ENCODE measurements at regions not wholly inside any gene's neighbourhood (a gene's known extent, or its start where the extent isn't known, plus 50 kb on each side); places are given as distances from the start of the nearest gene placed in this dataset.

- TF ChIP-seq CTCF (conservative IDR thresholded peaks at IDR 0.05; ENCODE audit: low read depth, low read length) = no peak
- H3K9ac ChIP-seq = no peak overlapping the region
Measured at GRCh38 chr6:167472880-167473279, 148.0 kb downstream of the TTLL2 start.

GRCh38 chr6:167474171-167474570, 149.3 kb downstream of the TTLL2 start:
- no peak overlapping the region for H3K4me2 ChIP-seq
- no peak overlapping the region for H2AFZ ChIP-seq (ENCODE audit: low read depth)
- H3K27me3 ChIP-seq (ENCODE audit: insufficient read depth, low read depth) = no peaks in the 10 kb centered on the region
- no peaks in the 10 kb centered on the region for H3K36me3 ChIP-seq (ENCODE audit: insufficient read depth)
- no peak overlapping the region for H3K27ac ChIP-seq
- no peaks in the 10 kb centered on the region for H4K20me1 ChIP-seq (ENCODE audit: insufficient read depth)
- no peak for TF ChIP-seq CTCF (conservative IDR thresholded peaks at IDR 0.05; ENCODE audit: low read depth, low read length)
- no peak overlapping the region for H3K4me3 ChIP-seq (IDR thresholded peaks at IDR 0.05; ENCODE audit: insufficient read depth, low read depth, low read length)
- no peaks in the 10 kb centered on the region for H3K79me2 ChIP-seq (ENCODE audit: insufficient read depth, low read depth)
- no peak overlapping the region for H3K9ac ChIP-seq
- no peaks in the 10 kb centered on the region for H3K4me1 ChIP-seq (ENCODE audit: low read depth, poor library complexity, severe bottlenecking)

More at GRCh38 chr6:167472880-167473279, 148.0 kb downstream of the TTLL2 start:
- H3K36me3 ChIP-seq (ENCODE audit: insufficient read depth) = no peaks in the 10 kb centered on the region
- no peak overlapping the region for H3K27ac ChIP-seq
- no peaks in the 10 kb centered on the region for H3K4me1 ChIP-seq (ENCODE audit: low read depth, poor library complexity, severe bottlenecking)
- H3K4me3 ChIP-seq (IDR thresholded peaks at IDR 0.05; ENCODE audit: insufficient read depth, low read depth, low read length) = no peak overlapping the region
- H2AFZ ChIP-seq (ENCODE audit: low read depth) = no peak overlapping the region
- H3K27me3 ChIP-seq (ENCODE audit: insufficient read depth, low read depth) = no peaks in the 10 kb centered on the region
- H4K20me1 ChIP-seq (ENCODE audit: insufficient read depth) = no peaks in the 10 kb centered on the region
- H3K79me2 ChIP-seq (ENCODE audit: insufficient read depth, low read depth) = no peaks in the 10 kb centered on the region
- no peak overlapping the region for H3K4me2 ChIP-seq

GRCh38 chr6:167474725-167475124, 149.8 kb downstream of the TTLL2 start:
- H2AFZ ChIP-seq (ENCODE audit: low read depth) = no peak overlapping the region
- H3K4me1 ChIP-seq (ENCODE audit: low read depth, poor library complexity, severe bottlenecking) = no peaks in the 10 kb centered on the region
- TF ChIP-seq CTCF (conservative IDR thresholded peaks at IDR 0.05; ENCODE audit: low read depth, low read length) = no peak
- H3K4me2 ChIP-seq = no peak overlapping the region
- H3K9ac ChIP-seq = no peak overlapping the region
- no peaks in the 10 kb centered on the region for H3K79me2 ChIP-seq (ENCODE audit: insufficient read depth, low read depth)
- H3K27me3 ChIP-seq (ENCODE audit: insufficient read depth, low read depth) = no peaks in the 10 kb centered on the region
- H3K36me3 ChIP-seq (ENCODE audit: insufficient read depth) = no peaks in the 10 kb centered on the region
- no peaks in the 10 kb centered on the region for H4K20me1 ChIP-seq (ENCODE audit: insufficient read depth)
- no peak overlapping the region for H3K4me3 ChIP-seq (IDR thresholded peaks at IDR 0.05; ENCODE audit: insufficient read depth, low read depth, low read length)
- no peak overlapping the region for H3K27ac ChIP-seq

- Histone ChIP-seq H4K20me1 (ENCODE audit: insufficient read depth) (no peaks in the 10 kb centered on the region), H3K27ac (no peak overlapping the region), H3K4me3 (IDR thresholded peaks at IDR 0.05; ENCODE audit: insufficient read depth, low read depth, low read length) (no peak overlapping the region), H3K36me3 (ENCODE audit: insufficient read depth) (no peaks in the 10 kb centered on the region), H3K27me3 (ENCODE audit: insufficient read depth, low read depth) (no peaks in the 10 kb centered on the region), H3K79me2 (ENCODE audit: insufficient read depth, low read depth) (no peaks in the 10 kb centered on the region), H2AFZ (ENCODE audit: low read depth) (no peak overlapping the region), H3K9ac (no peak overlapping the region), H3K4me1 (ENCODE audit: low read depth, poor library complexity, severe bottlenecking) (no peaks in the 10 kb centered on the region), H3K4me2 (no peak overlapping the region)
- no peak for TF ChIP-seq CTCF (conservative IDR thresholded peaks at IDR 0.05; ENCODE audit: low read depth, low read length)
Measured at GRCh38 chr6:167475947-167476346, 151.1 kb downstream of the TTLL2 start.

Data from KMS-11 (cell line).